Lung (tissue), 11 donors: ENCODE measurements at regions not wholly inside any gene's neighbourhood (a gene's known extent, or its start where the extent isn't known, plus 50 kb on each side); places are given as distances from the start of the nearest gene placed in this dataset.

Source experiments
- ATAC-seq: fragments of 200-7000 bp; cut with Tn5 transposase; one replicate; pipeline ENCODE4 v1.9.1; 2020; ENCODE audit warnings: moderate number of reproducible peaks; ENCODE audit not compliant: insufficient read depth, low FRiP score
- DNase-seq, 3 donors: peaks; one replicate each; pipeline ENCODE4 v3.0.0-alpha.2; 2013 to 2017
- H3K27ac ChIP-seq, 2 donors: one replicate each; pipeline ENCODE4 v1.5.1; 2013; ENCODE audit warnings: mild to moderate bottlenecking in 2 of 2, moderate library complexity in 2 of 2, control low read depth in 1 of 2, inconsistent platforms in 1 of 2, low read depth in 1 of 2, low read length in 1 of 2
- H3K27me3 ChIP-seq, 3 donors: one replicate each; pipeline ENCODE4 v1.5.1; 2013; ENCODE audit warnings: low read length in 2 of 3; ENCODE audit not compliant: control insufficient read depth in 3 of 3, insufficient read depth in 3 of 3
- H3K36me3 ChIP-seq, 4 donors: one replicate each; pipeline ENCODE4 v1.5.1; 2013; ENCODE audit warnings: low read length in 4 of 4, mild to moderate bottlenecking in 1 of 4, moderate library complexity in 1 of 4; ENCODE audit not compliant: control insufficient read depth in 4 of 4, insufficient read depth in 4 of 4
- H3K4me1 ChIP-seq, 5 donors: one replicate each; pipeline ENCODE4 v1.5.1; 2013; ENCODE audit warnings: low read length in 5 of 5, mild to moderate bottlenecking in 2 of 5, moderate library complexity in 1 of 5; ENCODE audit not compliant: control insufficient read depth in 5 of 5, insufficient read depth in 5 of 5
- H3K4me3 ChIP-seq: one replicate; pipeline ENCODE4 v1.5.1; 2013; ENCODE audit warnings: mild to moderate bottlenecking, control low read depth, moderate library complexity
- H3K9ac ChIP-seq, 2 donors: one replicate each; pipeline ENCODE4 v1.5.1; 2013; ENCODE audit warnings: low read length in 2 of 2, control low read depth in 1 of 2; ENCODE audit not compliant: insufficient read depth in 1 of 2
- H3K9me3 ChIP-seq, 4 donors: one replicate each; pipeline ENCODE4 v1.5.1; 2013; ENCODE audit warnings: low read length in 3 of 4, mild to moderate bottlenecking in 1 of 4, moderate library complexity in 1 of 4; ENCODE audit not compliant: control insufficient read depth in 4 of 4, insufficient read depth in 3 of 4
- WGBS, 2 donors: extraction: QIAGEN DNeasy Blood & Tissue Kit; methylation state at CpG; one replicate each; pipeline ENCODE4 v1.1.7; 2013; 5-methylcytosine and 5-hydroxymethylcytosine counted together
- TF ChIP-seq, protein P1 (sequence below): IDR thresholded peaks from 2 replicates; pipeline ENCODE4 v1.5.1; 2012; ENCODE audit warnings: mild to moderate bottlenecking; ENCODE audit errors: control extremely low read depth, extremely low read depth
- donor health status: control.
- donor health status: control.
- donor health status: Bipolar disorder and iron deficiency.
- donor health status: healthy.
- donor health status: DM: yes; HTN: yes; CAD: no.

DNA sequence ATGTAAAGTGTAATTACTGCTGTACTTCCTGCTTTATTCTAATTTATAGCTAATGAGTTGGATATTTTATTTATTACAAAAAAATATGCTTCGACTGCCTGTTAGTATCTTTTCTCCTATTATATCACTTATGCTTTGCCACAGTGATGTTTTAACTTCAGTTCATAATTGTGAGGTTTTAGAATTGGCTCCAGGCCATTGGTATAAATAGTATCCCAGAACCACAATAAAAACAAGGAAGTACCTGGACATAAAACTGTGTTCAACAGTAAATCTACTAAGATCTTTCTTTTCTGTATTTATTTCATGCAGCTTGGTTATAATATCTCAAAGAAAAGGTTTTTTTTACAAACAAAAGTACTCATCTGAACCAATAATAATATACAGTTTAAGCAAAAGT, 354.3 kb upstream of the CDH9 start:
- ATAC-seq (no peak), DNase-seq (no peak)
- Histone ChIP-seq H3K27ac (no peak overlapping the region), H3K9me3 (peaks cover 0 to under 1% (median 0%) of the 10 kb centered on the region in 4 donors), H3K9ac (no peak overlapping the region), H3K36me3 (no peaks in the 10 kb centered on the region), H3K4me3 (no peak overlapping the region), H3K4me1 (no peaks in the 10 kb centered on the region), H3K27me3 (no peaks in the 10 kb centered on the region)
- TF ChIP-seq, protein P1, sequence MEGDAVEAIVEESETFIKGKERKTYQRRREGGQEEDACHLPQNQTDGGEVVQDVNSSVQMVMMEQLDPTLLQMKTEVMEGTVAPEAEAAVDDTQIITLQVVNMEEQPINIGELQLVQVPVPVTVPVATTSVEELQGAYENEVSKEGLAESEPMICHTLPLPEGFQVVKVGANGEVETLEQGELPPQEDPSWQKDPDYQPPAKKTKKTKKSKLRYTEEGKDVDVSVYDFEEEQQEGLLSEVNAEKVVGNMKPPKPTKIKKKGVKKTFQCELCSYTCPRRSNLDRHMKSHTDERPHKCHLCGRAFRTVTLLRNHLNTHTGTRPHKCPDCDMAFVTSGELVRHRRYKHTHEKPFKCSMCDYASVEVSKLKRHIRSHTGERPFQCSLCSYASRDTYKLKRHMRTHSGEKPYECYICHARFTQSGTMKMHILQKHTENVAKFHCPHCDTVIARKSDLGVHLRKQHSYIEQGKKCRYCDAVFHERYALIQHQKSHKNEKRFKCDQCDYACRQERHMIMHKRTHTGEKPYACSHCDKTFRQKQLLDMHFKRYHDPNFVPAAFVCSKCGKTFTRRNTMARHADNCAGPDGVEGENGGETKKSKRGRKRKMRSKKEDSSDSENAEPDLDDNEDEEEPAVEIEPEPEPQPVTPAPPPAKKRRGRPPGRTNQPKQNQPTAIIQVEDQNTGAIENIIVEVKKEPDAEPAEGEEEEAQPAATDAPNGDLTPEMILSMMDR, result no peak
- WGBS, 2 donors, result 21 to 43% methylated on average over 1 of the region's 1 CpG

DNA sequence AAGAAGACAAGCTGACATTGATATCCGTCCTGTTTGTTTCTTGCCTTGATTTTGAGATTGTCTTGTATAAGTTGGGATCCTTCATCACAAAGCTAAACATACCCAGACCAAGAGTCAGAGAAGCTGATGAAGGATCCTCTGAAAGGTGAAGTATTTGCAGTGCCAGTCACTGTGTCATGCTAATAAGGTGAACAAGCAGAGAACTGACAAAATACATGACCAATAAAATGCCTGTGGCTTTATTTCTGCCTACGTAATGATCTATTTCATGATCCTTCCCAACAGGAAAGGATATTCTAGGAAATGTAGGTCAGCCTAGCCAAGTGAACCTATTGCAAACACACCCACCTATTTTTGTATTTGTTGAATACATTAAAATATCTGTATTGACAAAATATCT, 351.3 kb upstream of the CDH9 start:
- no peak overlapping the region for H3K27ac ChIP-seq
- H3K4me3 ChIP-seq, result no peak overlapping the region
- H3K27me3 ChIP-seq, result no peaks in the 10 kb centered on the region
- DNase-seq (no peak), ATAC-seq (no peak)
- no peaks in the 10 kb centered on the region for H3K4me1 ChIP-seq
- 81 to 83% methylated on average over 2 of the region's 2 CpGs for WGBS, 2 donors
- peaks cover 0 to 2% (median 0%) of the 10 kb centered on the region in 4 donors for H3K9me3 ChIP-seq
- H3K9ac ChIP-seq, result no peak overlapping the region
- TF ChIP-seq, protein P1, result no peak
- no peaks in the 10 kb centered on the region for H3K36me3 ChIP-seq

DNA sequence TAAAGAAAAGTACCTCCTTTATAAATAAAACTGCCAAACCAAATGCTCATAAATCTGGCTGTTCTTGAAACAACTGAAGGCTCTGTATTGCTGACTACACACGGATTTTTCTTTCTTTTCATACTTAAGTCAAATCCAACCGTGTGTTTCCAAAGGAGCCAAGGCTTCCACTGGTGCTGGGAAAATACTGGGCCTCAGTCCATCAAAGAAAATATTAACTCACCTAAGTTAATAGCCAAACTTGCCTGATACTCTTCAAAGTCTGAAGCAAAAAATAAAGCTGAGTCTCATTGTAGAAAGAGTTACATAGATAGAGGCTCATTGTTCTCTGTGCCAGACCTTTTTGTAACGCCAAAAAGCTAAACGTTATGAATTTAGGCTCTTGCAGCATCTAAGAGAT, 350.4 kb upstream of the CDH9 start:
- no peak overlapping the region for H3K4me3 ChIP-seq
- DNase-seq (no peak), ATAC-seq (no peak)
- H3K9me3 ChIP-seq, result peaks cover 0 to 2% (median 0%) of the 10 kb centered on the region in 4 donors
- 56 to 72% methylated on average over 4 of the region's 4 CpGs for WGBS, 2 donors
- H3K4me1 ChIP-seq, result no peaks in the 10 kb centered on the region
- TF ChIP-seq, protein P1, result no peak
- H3K27ac ChIP-seq, result no peak overlapping the region
- no peaks in the 10 kb centered on the region for H3K36me3 ChIP-seq
- no peaks in the 10 kb centered on the region for H3K27me3 ChIP-seq
- no peak overlapping the region for H3K9ac ChIP-seq

DNA sequence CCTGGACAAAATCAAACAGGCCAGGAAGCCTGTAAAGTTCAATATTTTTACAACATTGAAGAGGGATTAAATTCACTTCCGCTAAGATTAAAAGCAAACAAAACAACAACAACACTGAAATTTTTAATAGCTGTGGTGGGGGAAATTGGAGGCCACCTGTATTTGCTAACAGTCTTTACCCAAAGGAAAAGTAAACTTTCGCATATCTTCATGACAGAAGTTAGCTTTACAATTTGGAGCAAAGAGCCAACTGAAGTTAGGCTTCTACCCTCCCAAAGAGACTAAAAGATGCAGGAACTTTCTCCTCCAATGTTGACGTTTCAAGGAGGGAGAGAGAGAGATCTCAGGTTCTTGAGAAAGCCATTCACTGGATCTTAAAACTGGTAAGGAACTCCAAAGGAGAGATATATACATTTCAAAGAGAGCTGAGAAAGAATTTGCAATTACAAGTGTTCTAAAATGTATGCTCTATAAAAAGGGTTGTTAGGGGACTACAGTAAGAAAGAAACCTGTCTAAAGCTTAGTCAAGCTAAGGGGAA, 349.2 kb upstream of the CDH9 start:
- TF ChIP-seq, protein P1, result no peak
- Histone ChIP-seq H3K9me3 (peaks cover 0 to 2% (median 0%) of the 10 kb centered on the region in 4 donors), H3K27ac (no peak overlapping the region), H3K36me3 (no peaks in the 10 kb centered on the region), H3K4me3 (no peak overlapping the region), H3K4me1 (no peaks in the 10 kb centered on the region), H3K9ac (no peak overlapping the region), H3K27me3 (no peaks in the 10 kb centered on the region)
- ATAC-seq (no peak), DNase-seq (peak in 1 of 3 donors; percentile 1)
- WGBS, 2 donors, result 60 to 79% methylated on average over 3 of the region's 3 CpGs
